ENCODE measurements at regions not wholly inside any gene's neighbourhood (a gene's known extent, or its start where the extent isn't known, plus 50 kb on each side); places are given as distances from the start of the nearest gene placed in this dataset.

GRCh38 chr6:98203170-98203806 is 631.1 kb upstream of the POU3F2 start:
- DNase-seq = no peak

GRCh38 chr6:98212468-98212867 is 621.9 kb upstream of the POU3F2 start:
- DNase-seq = no peak

GRCh38 chr6:98215531-98215930 is 618.8 kb upstream of the POU3F2 start:
- no peak for DNase-seq

DNA sequence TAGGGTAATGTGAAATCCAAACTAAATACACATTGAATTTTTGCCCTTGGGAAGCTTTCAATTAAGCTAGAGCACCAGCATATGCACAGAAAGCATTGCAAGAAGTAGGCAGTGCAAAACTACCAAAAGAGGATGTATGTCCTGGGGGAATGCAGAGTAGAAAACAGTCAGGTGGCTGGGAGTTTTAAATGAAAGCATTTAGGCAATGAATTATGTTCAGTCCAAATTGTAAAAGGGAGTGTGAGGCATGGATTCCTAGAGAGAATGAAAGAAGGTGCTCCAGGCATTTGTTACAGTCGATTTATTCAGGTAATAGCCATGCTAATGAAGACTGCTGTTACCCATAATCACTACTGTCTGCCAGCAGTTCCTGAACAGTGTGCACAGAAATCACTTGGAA is 604.1 kb upstream of the POU3F2 start:
- DNase-seq = no peak

DNA sequence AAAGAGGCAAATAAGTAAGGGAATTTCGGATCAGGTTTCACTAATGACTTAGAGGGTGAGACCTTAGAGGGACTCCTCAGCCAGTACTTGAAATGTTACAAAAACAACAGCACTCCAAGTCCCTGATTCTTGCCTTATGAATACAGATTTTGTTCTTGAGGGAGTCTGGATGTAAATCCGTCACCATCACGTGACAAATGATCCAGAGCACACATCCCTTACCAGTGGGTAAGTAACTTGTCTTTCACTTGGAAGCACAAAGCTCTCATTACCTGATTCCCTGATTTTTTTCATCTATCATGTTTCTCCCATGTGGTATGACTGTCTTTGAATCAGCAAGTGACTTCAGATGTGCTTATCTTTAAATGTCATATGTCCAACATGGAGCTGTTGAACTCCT is 595.3 kb upstream of the POU3F2 start:
- DNase-seq = no peak

- no peak for DNase-seq
Observed at GRCh38 chr6:98241630-98242029, 592.7 kb upstream of the POU3F2 start.

- DNase-seq = no peak
Observed at GRCh38 chr6:98254624-98255023, 579.8 kb upstream of the POU3F2 start.

DNA sequence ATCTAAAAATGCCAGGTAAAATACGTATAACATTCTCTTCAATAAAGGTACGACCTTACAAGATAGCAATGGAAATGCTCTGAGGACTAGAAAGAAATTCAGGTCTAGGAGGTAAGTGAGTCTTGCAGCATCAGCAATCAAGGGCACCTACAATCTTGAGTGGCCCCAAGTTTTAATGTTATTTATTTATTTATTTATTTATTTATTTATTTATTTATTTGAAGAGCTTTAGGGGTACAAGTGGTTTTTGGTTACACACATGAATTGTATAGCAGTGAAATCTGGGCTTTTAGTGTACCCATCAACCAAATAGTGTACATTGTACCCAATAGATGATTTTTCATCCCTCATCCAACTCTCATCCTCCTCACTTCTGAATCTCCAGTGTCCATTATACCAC is 574.0 kb upstream of the POU3F2 start:
- no peak for DNase-seq

GRCh38 chr6:98272060-98272459 is 562.3 kb upstream of the POU3F2 start:
- no peak for DNase-seq

- DNase-seq = no peak
Observed at GRCh38 chr6:98274691-98275090, 559.7 kb upstream of the POU3F2 start.

DNA sequence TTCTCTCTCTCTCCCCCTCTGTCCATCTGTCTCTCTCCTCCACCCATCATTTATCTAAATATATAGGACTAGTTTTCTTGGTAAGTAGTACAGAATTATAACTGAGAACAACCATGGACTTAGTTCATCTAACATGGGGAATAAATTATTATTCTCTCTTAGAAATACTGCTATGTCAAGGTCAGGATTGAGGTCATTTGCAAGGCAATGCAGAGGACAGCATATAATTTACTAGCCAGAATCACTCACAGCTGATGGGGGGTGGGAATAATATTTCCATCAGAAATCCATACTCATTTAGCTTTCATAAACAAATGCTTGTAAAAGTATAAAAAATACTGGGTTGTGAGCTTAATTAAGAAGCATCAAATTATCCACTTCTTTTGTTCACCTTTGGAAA is 553.9 kb upstream of the POU3F2 start:
- DNase-seq = no peak

GRCh38 chr6:98286620-98287019 is 547.8 kb upstream of the POU3F2 start:
- no peak for DNase-seq

DNA sequence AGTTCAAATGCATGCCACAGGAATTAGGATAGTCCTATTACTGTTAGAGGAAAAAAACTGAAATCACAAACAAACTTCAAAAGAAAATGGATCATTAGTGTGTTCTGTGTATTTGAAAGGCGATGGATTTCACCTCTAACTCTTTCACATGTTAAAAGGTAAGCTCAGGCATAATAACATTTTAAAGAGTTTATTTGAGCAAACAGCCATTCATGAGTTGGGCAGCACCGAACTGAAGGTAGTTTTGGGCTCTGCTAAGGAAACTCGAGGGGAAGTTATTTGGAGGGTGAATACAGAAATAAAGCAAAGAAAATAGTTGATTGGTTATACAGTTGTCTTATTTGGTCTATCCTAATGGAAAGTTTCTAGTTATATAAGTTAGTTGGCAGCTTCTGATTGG is 546.5 kb upstream of the POU3F2 start:
- no peak for DNase-seq

DNA sequence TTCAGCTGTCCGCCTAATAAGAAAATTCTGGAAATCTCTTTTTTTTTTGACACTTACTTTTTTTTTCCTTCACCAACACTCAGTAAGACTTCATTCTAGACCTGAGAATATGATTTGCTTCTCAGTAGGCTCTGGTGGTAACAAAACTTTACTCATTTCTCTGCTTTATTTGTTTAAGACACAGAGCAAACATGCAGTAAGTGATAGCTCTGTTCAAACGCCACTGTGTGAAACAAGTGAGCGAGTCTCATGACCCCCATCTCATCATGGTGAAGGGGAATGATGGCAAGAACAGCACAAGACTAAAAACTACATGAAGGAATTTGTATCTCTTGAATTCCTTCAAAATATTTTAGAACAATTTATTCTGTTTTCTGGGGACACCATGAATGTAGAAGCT is 541.6 kb upstream of the POU3F2 start:
- DNase-seq = no peak

DNA sequence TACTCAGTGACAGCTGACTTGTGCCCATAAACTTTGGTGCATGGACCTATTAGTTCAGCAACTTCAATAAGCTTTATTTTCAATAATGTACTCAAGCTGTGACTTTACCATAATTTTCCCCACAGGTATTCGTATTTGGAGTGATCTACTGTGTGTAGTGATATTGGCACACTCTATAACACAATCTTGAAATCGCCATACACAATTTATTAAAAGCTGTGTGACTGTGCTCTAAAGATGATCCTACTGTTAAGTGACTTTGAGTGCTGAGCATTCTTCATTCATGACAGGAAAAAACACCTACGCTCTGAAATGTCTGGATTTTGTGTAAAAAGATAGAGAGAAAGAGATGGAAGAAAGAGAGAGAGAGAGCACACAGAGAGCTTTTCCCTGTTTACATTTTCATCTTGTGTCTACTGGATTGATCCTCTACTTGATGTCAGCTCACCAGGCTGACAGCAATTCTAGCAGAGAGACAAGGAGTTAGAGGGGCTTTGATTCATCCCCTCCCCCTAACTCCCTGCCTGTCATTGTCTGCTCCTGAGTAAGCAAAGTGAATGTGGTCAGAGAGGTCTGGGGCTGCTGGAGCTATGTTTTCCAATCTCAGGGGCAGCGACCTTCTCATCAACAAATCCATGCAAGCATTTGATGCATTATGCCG is 538.7 kb upstream of the POU3F2 start:
- no peak for DNase-seq

- no peak for DNase-seq
Observed at GRCh38 chr6:98308564-98308963, 525.8 kb upstream of the POU3F2 start.

GRCh38 chr6:98310443-98310842 is 523.9 kb upstream of the POU3F2 start:
- no peak for DNase-seq

- DNase-seq = no peak
Observed at GRCh38 chr6:98323605-98324004, 510.8 kb upstream of the POU3F2 start.

GRCh38 chr6:98324446-98324845 is 509.9 kb upstream of the POU3F2 start:
- DNase-seq = no peak

GRCh38 chr6:98325366-98325765 is 509.0 kb upstream of the POU3F2 start:
- no peak for DNase-seq

- no peak for DNase-seq
Observed at GRCh38 chr6:98333273-98333672, 501.1 kb upstream of the POU3F2 start.

DNA sequence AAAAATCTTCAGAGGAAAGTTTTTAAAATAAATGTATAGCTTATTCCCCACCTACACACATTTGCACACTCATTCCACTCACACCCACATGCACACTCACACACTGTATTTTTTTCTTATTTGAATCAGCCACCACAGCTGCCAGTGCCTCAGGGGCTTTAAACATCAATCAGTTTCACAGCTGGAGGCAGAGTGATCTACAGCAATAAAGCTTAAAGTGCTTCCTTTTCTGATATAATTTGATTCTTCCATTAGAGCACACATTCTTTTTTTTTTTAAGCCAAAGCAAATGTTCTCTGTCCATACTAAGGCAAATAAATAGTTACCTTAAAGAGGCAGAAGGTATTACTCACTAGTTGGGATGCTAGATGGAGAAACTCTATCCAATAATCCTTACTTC is 498.8 kb upstream of the POU3F2 start:
- DNase-seq = no peak

GRCh38 chr6:98339506-98339905 is 494.9 kb upstream of the POU3F2 start:
- no peak for DNase-seq

DNA sequence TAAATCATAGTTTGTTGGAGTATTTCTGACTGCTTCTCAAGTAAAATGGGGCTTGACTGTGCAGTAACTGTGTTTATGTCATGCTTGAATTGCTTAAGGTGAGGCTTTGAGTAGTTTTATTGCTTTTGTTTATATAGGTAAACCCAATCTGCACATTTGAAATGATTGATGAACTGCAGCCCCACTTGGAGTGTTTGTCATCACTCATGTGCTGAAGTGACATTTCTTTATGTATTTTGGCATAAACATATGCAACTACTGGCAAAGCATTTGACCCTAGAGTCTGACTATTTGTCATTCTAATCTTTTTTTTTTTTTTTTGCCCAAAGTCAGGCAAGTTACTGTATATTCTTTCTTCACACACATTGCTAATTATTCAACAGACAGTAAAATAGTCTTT is 491.4 kb upstream of the POU3F2 start:
- no peak for DNase-seq

DNA sequence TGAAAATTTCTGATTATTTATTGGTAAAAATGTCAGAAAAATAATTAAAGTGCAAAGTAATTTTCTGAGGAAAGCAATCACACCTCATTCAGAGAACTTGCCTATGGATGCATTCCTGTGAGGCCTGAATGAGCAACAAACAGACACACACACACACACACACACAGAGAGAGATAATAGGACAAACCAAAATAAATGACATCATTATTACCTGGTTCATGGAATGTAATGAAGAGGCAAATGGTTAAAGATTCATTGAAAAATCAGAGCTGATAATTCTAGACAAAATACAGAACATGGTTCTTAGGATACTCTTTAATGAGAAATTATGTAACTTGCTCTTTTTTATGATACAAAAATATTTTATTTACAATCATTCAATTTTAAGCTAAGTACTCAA is 490.6 kb upstream of the POU3F2 start:
- DNase-seq = no peak
